NCI-H2029 treated with DMSO at 0.1 percent for 48 hours (cell line): ENCODE measurements at regions not wholly inside any gene's neighbourhood (a gene's known extent, or its start where the extent isn't known, plus 50 kb on each side); places are given as distances from the start of the nearest gene placed in this dataset.
A peak's percentile ranks its signal among the peaks of the same experiment; 100 is the strongest.
"Not testable (repeated sequence)": the region's sequence is repeated elsewhere in the genome, so short reads cannot be mapped to it uniquely, and the experiment has no call there.

Source experiments
- DNase-seq: peaks from one replicate; lab custom pipeline; 2025; lab: John Stamatoyannopoulos, UW

GRCh38 chr14:106518054-106518943, 991.9 kb downstream of the TMEM121 start:
- no peak for DNase-seq

GRCh38 chr14:106522118-106522517, 995.7 kb downstream of the TMEM121 start:
- DNase-seq = not testable (repeated sequence)

DNA sequence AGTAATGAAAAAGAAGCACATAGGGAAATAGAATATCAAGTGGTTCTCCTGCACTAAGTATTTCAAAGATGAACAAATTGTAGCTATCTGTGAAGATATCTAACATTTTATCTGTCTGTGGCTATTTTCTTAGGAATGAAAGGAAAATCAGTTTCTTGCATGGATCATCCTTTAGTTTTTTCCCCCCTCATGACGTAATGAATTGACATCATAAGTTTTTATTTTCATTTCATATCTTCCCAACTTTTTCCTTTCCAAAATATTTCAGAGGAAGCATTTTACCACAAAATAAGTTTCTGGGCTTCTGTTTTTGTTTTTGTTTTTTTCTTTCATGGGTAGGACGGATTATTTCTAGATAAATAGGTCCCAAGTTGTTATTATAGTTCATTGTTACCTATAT, 996.6 kb downstream of the TMEM121 start:
- DNase-seq = no peak

DNA sequence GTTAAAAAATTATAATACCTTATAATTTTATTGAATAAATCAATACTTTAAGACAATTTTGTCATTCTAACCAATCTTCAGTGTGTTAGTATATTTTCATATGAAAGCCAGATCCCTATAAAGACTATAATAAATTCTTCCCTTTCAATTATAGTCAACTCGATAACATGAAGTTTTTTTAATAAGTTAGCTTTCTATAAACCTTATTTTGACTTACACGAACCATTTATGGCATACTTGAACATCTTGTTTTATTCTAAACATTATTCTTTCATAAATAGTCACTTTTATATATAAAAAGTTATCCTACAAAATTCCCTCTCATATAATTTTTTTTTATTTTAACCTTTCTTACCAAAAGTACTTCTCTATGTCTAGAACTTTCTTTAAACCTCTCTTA, 1002.3 kb downstream of the TMEM121 start:
- no peak for DNase-seq

- no peak for DNase-seq
These were observed 1003.6 kb downstream of the TMEM121 start for GRCh38 chr14:106530031-106530422.

- no peak for DNase-seq
These were observed 1004.2 kb downstream of the TMEM121 start for GRCh38 chr14:106530423-106531107.

DNA sequence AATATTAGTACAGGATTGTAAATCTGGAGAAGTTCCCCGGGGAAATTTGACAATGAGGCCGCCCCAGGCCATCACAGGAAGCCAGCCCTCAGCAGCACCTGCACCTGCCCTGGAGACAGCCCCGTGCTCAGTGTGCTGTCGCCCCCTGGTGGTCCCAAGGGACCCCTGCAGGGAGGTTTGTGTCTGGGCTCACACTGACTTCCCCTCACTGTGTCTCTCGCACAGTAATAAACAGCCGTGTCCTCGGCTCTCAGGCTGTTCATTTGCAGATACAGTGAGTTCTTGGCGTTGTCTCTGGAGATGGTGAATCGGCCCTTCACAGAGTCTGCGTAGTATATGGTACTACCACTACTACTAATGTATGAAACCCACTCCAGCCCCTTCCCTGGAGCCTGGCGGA, 1011.2 kb downstream of the TMEM121 start:
- not testable (repeated sequence) for DNase-seq

DNA sequence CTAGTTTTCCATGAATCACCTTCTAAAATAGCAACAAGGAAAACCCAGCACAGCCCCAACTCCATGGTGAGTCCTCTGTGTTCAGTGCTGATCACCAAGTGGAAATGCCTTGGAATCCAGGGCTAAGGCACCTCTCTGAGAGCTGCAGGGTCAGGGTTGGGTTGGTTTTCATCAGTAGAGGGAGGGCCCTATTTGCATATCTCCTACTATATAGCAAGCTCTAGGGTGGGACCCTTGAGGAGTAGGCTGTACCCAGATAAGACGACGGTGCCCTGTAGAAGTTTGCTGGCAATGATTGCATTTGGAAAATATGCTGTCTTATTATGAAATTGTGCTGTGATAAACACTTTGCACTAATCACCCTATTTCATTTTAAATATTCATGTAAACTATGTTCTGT, 1011.8 kb downstream of the TMEM121 start:
- DNase-seq = no peak

- no peak for DNase-seq
These were observed 1021.5 kb downstream of the TMEM121 start for GRCh38 chr14:106547735-106548434.

GRCh38 chr14:106549064-106549463, 1022.7 kb downstream of the TMEM121 start:
- no peak for DNase-seq

GRCh38 chr14:106551265-106551664, 1024.9 kb downstream of the TMEM121 start:
- no peak for DNase-seq

DNA sequence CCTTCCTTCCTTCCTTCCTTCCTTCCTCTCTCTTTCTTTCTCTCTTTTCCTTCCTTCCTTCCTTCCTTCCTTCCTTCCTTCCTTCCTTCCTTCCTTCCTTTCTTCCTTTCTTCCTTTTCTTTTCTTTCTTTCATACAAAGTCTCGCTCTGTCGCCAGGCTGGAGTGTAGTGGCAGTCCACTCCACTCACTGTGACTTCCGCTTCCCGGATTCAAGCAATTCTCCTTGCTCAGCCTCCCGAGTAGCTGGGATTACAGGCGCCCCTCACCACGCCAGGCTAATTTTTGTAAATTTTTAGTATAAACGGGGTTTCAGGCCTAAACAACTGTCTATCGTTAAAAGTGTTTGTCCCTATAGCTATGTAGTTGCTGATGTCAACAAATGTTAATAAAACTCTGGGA, 1029.8 kb downstream of the TMEM121 start:
- DNase-seq = not testable (repeated sequence)

GRCh38 chr14:106556665-106557289, 1030.4 kb downstream of the TMEM121 start:
- DNase-seq = peak; percentile 27

- no peak for DNase-seq
These were observed 1036.1 kb downstream of the TMEM121 start for GRCh38 chr14:106562451-106562850.

- DNase-seq = no peak
These were observed 1037.8 kb downstream of the TMEM121 start for GRCh38 chr14:106564058-106564643.

DNA sequence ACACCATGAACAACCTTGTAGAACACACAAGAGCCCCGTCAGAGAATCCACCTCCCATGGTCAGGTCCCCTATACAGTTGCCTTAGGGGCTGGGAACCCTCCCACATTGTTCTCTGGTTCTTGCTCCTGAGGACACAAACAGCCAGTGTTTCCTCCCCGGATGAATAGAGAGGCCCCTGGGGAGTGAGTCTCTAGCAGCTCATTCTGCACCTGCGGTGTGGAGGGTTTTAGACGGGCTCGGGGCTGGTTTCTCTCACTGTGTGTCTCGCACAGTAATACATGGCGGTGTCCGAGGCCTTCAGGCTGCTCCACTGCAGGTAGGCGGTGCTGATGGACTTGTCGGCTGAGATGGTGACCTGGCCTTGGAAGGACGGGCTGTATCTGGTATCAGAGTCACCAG, 1052.1 kb downstream of the TMEM121 start:
- no peak for DNase-seq

DNA sequence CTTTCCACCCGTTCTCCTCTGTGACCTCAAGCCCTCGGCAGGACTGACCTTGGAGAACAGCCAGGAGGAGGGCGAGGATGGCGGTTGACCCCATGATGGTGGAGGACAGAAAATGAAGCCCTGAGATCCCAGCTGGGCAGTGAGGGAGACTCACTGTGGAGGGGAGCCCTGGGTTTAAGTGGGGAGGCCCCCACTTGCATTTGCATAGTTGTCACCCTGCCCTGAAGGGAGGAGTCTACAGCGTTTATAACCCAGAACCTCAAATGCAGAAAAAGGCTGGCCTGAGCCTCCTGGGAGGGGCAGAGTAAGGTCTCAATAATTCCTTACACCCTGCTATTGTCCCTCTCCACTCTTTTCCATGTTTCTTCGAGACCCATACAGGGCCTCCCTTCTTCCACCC, 1052.7 kb downstream of the TMEM121 start:
- no peak for DNase-seq

- no peak for DNase-seq
These were observed 1059.3 kb downstream of the TMEM121 start for GRCh38 chr14:106585692-106586091.

DNA sequence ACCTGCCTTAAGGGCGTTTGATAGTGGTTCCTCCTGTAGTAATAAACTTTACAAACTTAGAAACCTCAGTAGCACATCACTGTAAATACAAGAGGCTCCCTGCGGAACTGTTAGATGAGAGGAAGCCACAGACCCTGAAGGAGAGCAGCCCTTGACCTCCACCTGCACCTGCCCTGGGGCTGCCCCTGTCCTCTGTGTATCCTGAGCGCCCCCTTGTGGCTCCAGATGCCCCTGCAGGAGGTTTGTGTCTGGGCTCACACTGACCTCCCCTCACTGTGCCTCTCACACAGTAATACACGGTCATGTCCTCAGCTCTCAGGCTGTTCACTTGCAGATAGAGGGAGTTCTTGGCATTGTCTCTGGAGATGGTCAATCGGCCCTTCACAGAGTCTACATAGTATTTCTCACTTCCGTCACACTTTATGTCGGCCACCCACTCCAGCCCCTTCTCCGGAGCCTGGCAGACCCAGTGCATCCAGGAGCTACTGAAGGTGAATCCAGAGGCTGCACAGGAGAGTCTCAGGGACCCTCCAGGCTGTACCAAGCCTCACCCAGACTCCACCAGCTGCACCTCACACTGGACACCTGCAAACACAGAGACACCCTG, 1059.8 kb downstream of the TMEM121 start:
- DNase-seq = no peak

GRCh38 chr14:106591539-106591938, 1065.2 kb downstream of the TMEM121 start:
- DNase-seq = not testable (repeated sequence)

GRCh38 chr14:106592115-106592852, 1065.9 kb downstream of the TMEM121 start:
- DNase-seq = not testable (repeated sequence)
